GM12873 (cell line): ENCODE measurements at regions not wholly inside any gene's neighbourhood (a gene's known extent, or its start where the extent isn't known, plus 50 kb on each side); places are given as distances from the start of the nearest gene placed in this dataset.

Source experiments
- TF ChIP-seq, protein P1 (sequence below): IDR thresholded peaks from 2 replicates; pipeline ENCODE4 v1.5.1; 2012; ENCODE audit warnings: low read depth, mild to moderate bottlenecking, moderate library complexity, low read length, control low read depth; ENCODE audit not compliant: insufficient read depth; ENCODE audit errors: missing control alignments

DNA sequence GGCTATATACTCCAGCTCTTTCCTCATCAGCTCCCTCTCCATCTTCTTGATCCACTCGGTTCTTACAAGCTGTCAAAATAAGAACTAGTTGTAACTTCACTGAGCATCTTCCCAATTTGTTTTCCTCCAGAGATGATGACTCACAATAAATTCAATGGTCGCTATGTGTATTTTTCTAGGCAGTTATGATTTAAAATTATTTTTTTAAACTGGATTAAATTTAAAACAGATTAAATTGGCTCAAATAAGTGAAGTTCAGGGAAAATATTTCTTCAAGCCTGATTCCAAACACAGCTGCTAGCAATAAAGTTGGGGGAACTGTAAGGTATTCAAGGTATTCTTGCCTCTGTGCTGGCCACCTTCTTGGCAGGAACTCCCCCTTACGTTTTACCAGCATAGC is 717.7 kb upstream of the USP15 start:
- TF ChIP-seq, protein P1, sequence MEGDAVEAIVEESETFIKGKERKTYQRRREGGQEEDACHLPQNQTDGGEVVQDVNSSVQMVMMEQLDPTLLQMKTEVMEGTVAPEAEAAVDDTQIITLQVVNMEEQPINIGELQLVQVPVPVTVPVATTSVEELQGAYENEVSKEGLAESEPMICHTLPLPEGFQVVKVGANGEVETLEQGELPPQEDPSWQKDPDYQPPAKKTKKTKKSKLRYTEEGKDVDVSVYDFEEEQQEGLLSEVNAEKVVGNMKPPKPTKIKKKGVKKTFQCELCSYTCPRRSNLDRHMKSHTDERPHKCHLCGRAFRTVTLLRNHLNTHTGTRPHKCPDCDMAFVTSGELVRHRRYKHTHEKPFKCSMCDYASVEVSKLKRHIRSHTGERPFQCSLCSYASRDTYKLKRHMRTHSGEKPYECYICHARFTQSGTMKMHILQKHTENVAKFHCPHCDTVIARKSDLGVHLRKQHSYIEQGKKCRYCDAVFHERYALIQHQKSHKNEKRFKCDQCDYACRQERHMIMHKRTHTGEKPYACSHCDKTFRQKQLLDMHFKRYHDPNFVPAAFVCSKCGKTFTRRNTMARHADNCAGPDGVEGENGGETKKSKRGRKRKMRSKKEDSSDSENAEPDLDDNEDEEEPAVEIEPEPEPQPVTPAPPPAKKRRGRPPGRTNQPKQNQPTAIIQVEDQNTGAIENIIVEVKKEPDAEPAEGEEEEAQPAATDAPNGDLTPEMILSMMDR = no peak

GRCh38 chr12:61546296-61546695 is 713.9 kb upstream of the USP15 start:
- TF ChIP-seq, protein P1 = no peak

GRCh38 chr12:61553091-61553490 is 707.1 kb upstream of the USP15 start:
- TF ChIP-seq, protein P1 = no peak

GRCh38 chr12:61554268-61555008 is 705.8 kb upstream of the USP15 start:
- TF ChIP-seq, protein P1 = no peak

GRCh38 chr12:61563665-61564450 is 696.3 kb upstream of the USP15 start:
- TF ChIP-seq, protein P1 = no peak

DNA sequence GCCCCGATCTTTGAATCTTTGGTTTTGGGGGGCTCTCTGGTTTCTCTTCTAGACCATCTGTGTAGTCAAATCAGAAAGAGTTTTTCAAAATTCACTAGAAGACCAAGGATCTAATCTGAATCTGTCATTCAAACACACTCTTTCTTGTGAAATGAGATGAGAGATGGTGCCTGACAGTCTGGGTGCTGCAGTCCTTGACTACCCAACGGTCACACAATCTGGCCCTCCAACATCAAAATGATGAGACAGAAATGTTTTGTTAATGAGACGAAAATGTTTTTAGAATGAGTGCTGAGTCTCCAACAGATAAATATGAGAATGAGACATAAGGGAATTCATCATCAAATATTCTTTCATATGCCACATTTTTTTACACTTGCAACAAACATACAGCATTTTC is 695.7 kb upstream of the USP15 start:
- TF ChIP-seq, protein P1 = no peak

GRCh38 chr12:61566183-61566582 is 694.0 kb upstream of the USP15 start:
- TF ChIP-seq, protein P1 = no peak
